WTC11 (cell line): ENCODE measurements at regions not wholly inside any gene's neighbourhood (a gene's known extent, or its start where the extent isn't known, plus 50 kb on each side); places are given as distances from the start of the nearest gene placed in this dataset.

Experiments
- ATAC-seq: fragments of 200-7000 bp; cut with Tn5 transposase; 2 replicates; pipeline ENCODE4 v1.10.0; 2021; ENCODE audit warnings: mild to moderate bottlenecking, moderate library complexity
- CTCF ChIA-PET: fragments of 300-600 bp; sonication (Branson Sonifier 250); formaldehyde crosslinking; loops from one replicate; lab custom pipeline; 2021; ENCODE audit warnings: antibody characterized with exemption; lab: Charles Lee
- POLR2A ChIA-PET: fragments of 350-600 bp; sonication (Branson Sonifier 250); formaldehyde crosslinking; loops from one replicate; lab custom pipeline; 2021; ENCODE audit warnings: antibody characterized with exemption; lab: Charles Lee
- DNase-seq: peaks from one replicate; pipeline ENCODE4 v3.0.0; 2021; ENCODE audit warnings: low spot score
- H3K27ac Mint-ChIP-seq: 2 replicates; pipeline ENCODE4 v1.8.0; 2021; ENCODE audit warnings: mixed read lengths
- H3K27me3 Mint-ChIP-seq: 2 replicates; pipeline ENCODE4 v1.8.0; 2021; ENCODE audit warnings: low read depth, mild to moderate bottlenecking, moderate library complexity, mixed read lengths
- H3K36me3 Mint-ChIP-seq: 2 replicates; pipeline ENCODE4 v1.8.0; 2021; ENCODE audit warnings: mixed read lengths
- H3K4me1 Mint-ChIP-seq: 2 replicates; pipeline ENCODE4 v1.8.0; 2022; ENCODE audit warnings: mixed read lengths
- H3K4me3 Mint-ChIP-seq: 2 replicates; pipeline ENCODE4 v1.8.0; 2021; ENCODE audit warnings: mild to moderate bottlenecking, moderate library complexity, mixed read lengths
- H3K9me3 Mint-ChIP-seq: 2 replicates; pipeline ENCODE4 v1.8.0; 2021; ENCODE audit warnings: mixed read lengths
- ATF1 ChIP-seq: sonication (generic); formaldehyde crosslinking; IDR thresholded peaks from 2 replicates; pipeline ENCODE4 v1.8.1; 2023; ENCODE audit warnings: mild to moderate bottlenecking, moderate library complexity, missing genetic modification reagents
- ATF6 ChIP-seq: sonication (generic); formaldehyde crosslinking; IDR thresholded peaks from 2 replicates; pipeline ENCODE4 v1.8.1; 2023; ENCODE audit warnings: mild to moderate bottlenecking, missing genetic modification reagents
- CBFB ChIP-seq: sonication (generic); formaldehyde crosslinking; IDR thresholded peaks from 2 replicates; pipeline ENCODE4 v1.8.1; 2022; ENCODE audit warnings: mild to moderate bottlenecking, low read depth, missing genetic modification reagents
- CDX4 ChIP-seq: fragments of 250-450 bp; sonication (Bioruptor Pico); IDR thresholded peaks from 2 replicates; pipeline ENCODE4 v1.9.0; 2021; ENCODE audit warnings: moderate library complexity, mild to moderate bottlenecking, inconsistent platforms, borderline replicate concordance
- CREB1 ChIP-seq: sonication (generic); formaldehyde crosslinking; IDR thresholded peaks from 2 replicates; pipeline ENCODE4 v1.8.0; 2023; ENCODE audit warnings: mild to moderate bottlenecking, missing genetic modification reagents
- CTCF ChIP-seq: fragments of 200-600 bp; IDR thresholded peaks from 2 replicates; pipeline ENCODE4 v1.8.0; 2022; ENCODE audit warnings: antibody characterized with exemption
- ERG ChIP-seq: fragments of 250-450 bp; sonication (Bioruptor Pico); IDR thresholded peaks from 2 replicates; pipeline ENCODE4 v1.8.0; 2021; ENCODE audit warnings: mild to moderate bottlenecking
- ESRRA ChIP-seq: sonication (generic); formaldehyde crosslinking; IDR thresholded peaks from 2 replicates; pipeline ENCODE4 v1.8.1; 2022; ENCODE audit warnings: mild to moderate bottlenecking, missing genetic modification reagents, borderline replicate concordance
- FOXJ3 ChIP-seq: sonication (generic); formaldehyde crosslinking; IDR thresholded peaks from 2 replicates; pipeline ENCODE4 v1.9.0; 2021; ENCODE audit warnings: missing genetic modification reagents, mild to moderate bottlenecking, borderline replicate concordance
- MXD4 ChIP-seq: fragments of 250-450 bp; sonication (Bioruptor Pico); IDR thresholded peaks from 2 replicates; pipeline ENCODE4 v1.8.0; 2021; ENCODE audit warnings: mild to moderate bottlenecking, moderate library complexity, borderline replicate concordance
- NFE2L1 ChIP-seq: sonication (generic); formaldehyde crosslinking; IDR thresholded peaks from 2 replicates; pipeline ENCODE4 v1.8.1; 2023; ENCODE audit warnings: missing genetic modification reagents
- NR1H2 ChIP-seq: sonication (generic); formaldehyde crosslinking; IDR thresholded peaks from 2 replicates; pipeline ENCODE4 v1.9.0; 2021; ENCODE audit warnings: mild to moderate bottlenecking, moderate library complexity, missing genetic modification reagents
- PRRX2 ChIP-seq: fragments of 250-450 bp; sonication (Bioruptor Pico); IDR thresholded peaks from 2 replicates; pipeline ENCODE4 v1.8.0; 2021; ENCODE audit warnings: mild to moderate bottlenecking
- SMAD3 ChIP-seq: sonication (generic); formaldehyde crosslinking; IDR thresholded peaks from 2 replicates; pipeline ENCODE4 v1.8.0; 2022; ENCODE audit warnings: missing genetic modification reagents, mild to moderate bottlenecking, borderline replicate concordance
- SP1 ChIP-seq: sonication (generic); formaldehyde crosslinking; conservative IDR thresholded peaks from 2 replicates; pipeline ENCODE4 v1.8.1; 2022; ENCODE audit warnings: missing genetic modification reagents
- TP53 ChIP-seq: sonication (generic); formaldehyde crosslinking; IDR thresholded peaks from 2 replicates; pipeline ENCODE4 v1.8.1; 2023; ENCODE audit warnings: mild to moderate bottlenecking, missing genetic modification reagents
- ZMAT4 ChIP-seq: fragments of 250-450 bp; sonication (Bioruptor Pico); IDR thresholded peaks from 2 replicates; pipeline ENCODE4 v1.9.0; 2021; ENCODE audit warnings: mild to moderate bottlenecking
- ZNF121 ChIP-seq: sonication (generic); formaldehyde crosslinking; IDR thresholded peaks from 2 replicates; pipeline ENCODE4 v1.8.0; 2023; ENCODE audit warnings: missing genetic modification reagents
- ZNF317 ChIP-seq: sonication (generic); formaldehyde crosslinking; IDR thresholded peaks from 2 replicates; pipeline ENCODE4 v1.8.1; 2023; ENCODE audit warnings: low read depth, mild to moderate bottlenecking, moderate library complexity, missing genetic modification reagents, borderline replicate concordance

DNA sequence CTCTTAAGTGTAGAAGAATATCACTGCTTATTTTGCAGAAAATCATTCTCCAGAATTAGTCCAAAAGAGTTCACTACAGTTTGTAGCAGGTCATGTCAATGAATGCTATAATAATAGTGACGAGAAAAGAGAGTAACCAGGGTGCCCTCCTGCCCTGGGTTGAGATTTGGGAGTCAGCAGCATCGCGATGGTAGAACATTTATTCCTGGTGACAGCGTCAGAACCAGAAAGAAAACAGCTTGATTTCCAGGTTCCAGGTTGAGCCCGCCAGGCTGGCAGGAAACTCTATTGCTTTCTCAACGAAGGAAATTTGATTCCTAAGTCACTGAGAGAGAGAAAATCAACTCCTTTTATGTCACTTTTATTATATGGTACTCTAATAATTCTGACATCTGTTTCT, 550.3 kb downstream of the QKI start (continued):
- TF ChIP-seq ZMAT4 (CRISPR knock-in tag), result no peak
- no peak for TF ChIP-seq FOXJ3 (CRISPR knock-in tag)
- TF ChIP-seq NR1H2 (CRISPR knock-in tag), result no peak
- no peak for TF ChIP-seq ZNF121 (CRISPR knock-in tag)
- TF ChIP-seq, all 79 proteins: peak for 0

- CTCF ChIA-PET, result no interaction called here
- Mint-ChIP-seq H3K27me3 (no peaks in the 10 kb centered on the region), H3K4me1 (peaks cover 15% of the 10 kb centered on the region), H3K27ac (no peak overlapping the region), H3K4me3 (no peak overlapping the region), H3K36me3 (no peaks in the 10 kb centered on the region), H3K9me3 (no peaks in the 10 kb centered on the region)
- DNase-seq (no peak), ATAC-seq (no peak)
- TF ChIP-seq CDX4 (no peak), FOXJ3 (CRISPR knock-in tag) (no peak), SMAD3 (CRISPR knock-in tag) (no peak), SP1 (CRISPR knock-in tag) (no peak), MXD4 (CRISPR knock-in tag) (no peak), NFE2L1 (CRISPR knock-in tag) (no peak), ESRRA (CRISPR knock-in tag) (no peak)
- POLR2A ChIA-PET, result no interaction called here
These were observed 548.9 kb downstream of the QKI start for GRCh38 chr6:163963205-163964120.

GRCh38 chr6:163962627-163963117, 548.2 kb downstream of the QKI start:
- Mint-ChIP-seq H3K4me1 (peaks cover 22% of the 10 kb centered on the region), H3K9me3 (no peaks in the 10 kb centered on the region), H3K4me3 (no peak overlapping the region), H3K36me3 (no peaks in the 10 kb centered on the region), H3K27me3 (no peaks in the 10 kb centered on the region), H3K27ac (no peak overlapping the region)
- TF ChIP-seq CREB1 (CRISPR knock-in tag), result no peak
- TF ChIP-seq ATF6 (CRISPR knock-in tag), result no peak
- TF ChIP-seq ATF1 (CRISPR knock-in tag), result no peak
- TF ChIP-seq SMAD3 (CRISPR knock-in tag), result no peak
- TF ChIP-seq ZNF317 (CRISPR knock-in tag), result no peak
- no peak for TF ChIP-seq TP53 (CRISPR knock-in tag)
- no peak for TF ChIP-seq PRRX2 (CRISPR knock-in tag)
- TF ChIP-seq CBFB (CRISPR knock-in tag), result no peak
- no peak for TF ChIP-seq ERG (CRISPR knock-in tag)
- no peak for TF ChIP-seq CTCF
- ChIA-PET CTCF (no interaction called here), POLR2A (no interaction called here)
- DNase-seq, result no peak
- no peak for ATAC-seq
